Hepatic stellate cell (primary cell): ENCODE measurements at regions not wholly inside any gene's neighbourhood (a gene's known extent, or its start where the extent isn't known, plus 50 kb on each side); places are given as distances from the start of the nearest gene placed in this dataset.

Experiments used
- DNase-seq: peaks from one replicate; pipeline ENCODE4 v3.0.0; 2011; ENCODE audit warnings: low spot score

DNA sequence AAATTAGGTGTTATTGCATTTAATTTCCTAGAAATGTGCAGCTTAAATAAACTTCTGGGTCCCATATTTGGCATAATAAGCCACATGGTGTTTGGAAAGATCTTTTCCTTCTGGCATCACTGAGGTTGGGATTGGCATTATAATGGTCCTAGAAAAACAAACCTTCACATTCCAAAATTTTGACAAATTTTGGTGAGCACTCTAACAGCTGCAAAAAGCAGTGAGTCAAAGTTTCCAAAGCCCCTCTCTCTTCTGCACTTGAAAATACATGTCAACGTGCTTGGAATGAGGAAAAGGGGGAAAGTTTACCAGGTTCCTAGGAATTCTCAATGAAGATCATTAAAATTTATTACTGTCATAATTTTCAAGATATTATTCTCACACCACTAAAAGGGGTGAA lies 77.8 kb upstream of the STK17B start:
- DNase-seq, result no peak

DNA sequence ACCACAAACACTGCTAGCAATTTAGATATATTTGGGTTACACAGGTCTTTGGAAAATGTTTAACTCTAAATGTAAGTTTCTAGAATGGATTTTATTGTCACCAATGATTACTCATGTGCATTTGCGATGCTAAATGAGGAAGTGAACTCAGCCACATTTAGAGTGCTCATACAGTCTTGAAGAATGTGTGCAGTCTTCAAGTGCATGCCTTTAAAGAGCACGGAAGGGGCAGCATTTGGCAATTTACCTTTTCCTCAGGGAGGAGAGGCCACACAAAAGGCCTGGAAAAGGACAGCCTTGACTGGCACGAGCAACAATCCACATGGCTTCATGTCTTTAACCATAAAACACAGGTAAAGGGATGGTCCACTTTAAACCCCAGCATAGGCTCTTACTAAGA lies 78.5 kb upstream of the STK17B start:
- DNase-seq, result no peak

DNA sequence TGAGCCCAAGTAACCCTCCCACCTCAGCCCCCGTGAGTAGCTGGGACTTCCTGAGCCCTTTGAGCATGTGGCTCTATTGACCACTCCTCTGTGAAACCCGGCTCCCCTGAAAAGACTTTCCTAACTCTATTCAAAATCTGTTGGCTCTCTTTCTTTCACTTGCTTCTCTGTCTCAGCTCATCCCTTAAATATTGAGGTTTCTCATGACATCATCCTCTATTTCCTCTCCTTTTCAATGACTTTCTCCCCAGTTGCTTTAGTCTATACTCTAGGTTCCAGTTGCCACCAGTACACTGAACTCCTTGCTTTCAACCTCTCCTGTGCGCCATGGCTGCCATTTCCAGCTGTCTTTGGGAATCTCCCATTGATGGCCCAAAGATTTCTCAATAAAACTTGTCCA lies 79.8 kb upstream of the STK17B start:
- no peak for DNase-seq

DNA sequence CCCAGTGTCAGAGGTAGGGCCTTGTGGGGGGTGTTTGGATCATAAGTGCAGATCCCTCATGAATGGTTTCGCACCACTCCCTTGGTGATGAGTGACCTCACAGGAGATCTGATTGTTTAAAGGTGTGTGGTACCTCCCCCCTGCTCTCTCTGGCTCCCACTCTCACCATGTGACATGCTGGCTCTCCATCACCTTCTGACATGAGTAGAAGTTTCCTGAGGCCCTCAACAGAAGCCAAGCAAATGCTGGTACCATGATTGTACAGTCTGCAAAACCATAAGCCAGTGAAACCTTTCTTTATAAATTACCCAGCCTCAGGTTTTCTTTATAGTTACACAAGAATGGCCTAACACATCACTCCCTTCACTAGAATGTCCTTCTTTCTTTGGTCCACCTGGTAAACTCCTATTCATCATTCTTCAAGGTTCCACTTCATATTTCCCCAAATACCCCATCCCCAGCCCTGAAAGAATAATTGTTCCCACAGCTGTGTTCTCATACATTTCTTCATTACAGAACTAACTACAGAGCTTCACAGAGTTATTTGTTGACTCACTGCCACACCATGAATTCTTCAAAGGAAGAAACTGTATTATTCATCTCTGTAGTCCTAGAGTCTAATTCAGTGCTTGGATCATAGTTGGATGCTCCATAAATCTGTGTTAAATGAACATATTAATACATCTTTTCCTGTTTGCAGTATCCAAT lies 81.2 kb upstream of the STK17B start:
- no peak for DNase-seq

DNA sequence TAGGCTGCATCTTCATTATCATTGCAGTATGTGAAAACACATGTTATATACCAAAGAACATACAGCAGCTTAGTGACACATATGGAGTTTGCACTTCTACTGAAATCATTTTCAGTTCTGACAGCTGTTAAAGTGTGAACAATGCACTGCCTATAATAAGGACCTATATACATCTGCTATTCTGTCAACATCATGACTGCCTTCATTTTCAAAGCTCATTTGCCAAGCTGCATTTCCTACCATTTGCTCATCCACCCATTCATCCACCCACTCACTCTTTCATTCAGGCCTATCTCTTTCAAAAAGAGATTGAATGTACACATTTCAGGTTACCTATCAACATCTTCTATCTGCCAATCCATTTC lies 81.7 kb upstream of the STK17B start:
- no peak for DNase-seq

DNA sequence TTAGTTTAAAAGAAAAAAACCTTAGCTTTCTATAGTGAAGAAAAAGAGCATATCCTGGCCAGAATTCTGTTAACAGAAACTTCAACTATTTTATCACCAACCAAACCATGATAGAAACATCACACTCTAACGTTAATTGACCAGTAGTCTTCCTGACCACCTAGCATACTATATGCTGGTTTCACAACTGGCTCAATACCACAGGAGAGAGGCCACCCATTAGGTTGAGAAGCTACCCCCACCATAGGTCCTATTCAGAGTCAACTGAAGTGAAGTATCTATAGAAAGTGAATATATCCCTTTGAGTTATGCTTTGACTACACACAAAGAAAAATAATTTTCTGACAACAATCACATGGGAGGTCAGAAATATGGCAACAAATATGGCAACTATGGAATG lies 85.2 kb upstream of the STK17B start:
- DNase-seq, result no peak

DNA sequence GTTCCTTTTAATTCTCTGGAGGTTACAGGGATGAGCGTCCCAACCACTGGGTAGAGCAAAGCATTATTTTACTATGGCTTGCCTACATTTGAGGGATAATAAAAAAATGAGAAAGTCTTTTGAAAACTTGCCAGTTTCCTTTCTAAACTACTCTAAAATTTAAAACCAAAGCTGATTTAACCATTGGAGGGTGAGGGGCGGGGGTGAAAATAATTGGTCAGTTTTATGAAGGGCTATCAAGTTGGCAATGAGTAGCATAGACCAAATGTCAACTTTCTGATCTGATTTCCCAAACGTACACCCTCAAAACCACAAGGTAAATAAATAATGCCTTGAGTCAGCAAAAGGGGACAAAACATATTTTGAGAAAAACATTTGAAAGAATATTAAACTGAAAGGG lies 85.7 kb upstream of the STK17B start:
- no peak for DNase-seq

DNA sequence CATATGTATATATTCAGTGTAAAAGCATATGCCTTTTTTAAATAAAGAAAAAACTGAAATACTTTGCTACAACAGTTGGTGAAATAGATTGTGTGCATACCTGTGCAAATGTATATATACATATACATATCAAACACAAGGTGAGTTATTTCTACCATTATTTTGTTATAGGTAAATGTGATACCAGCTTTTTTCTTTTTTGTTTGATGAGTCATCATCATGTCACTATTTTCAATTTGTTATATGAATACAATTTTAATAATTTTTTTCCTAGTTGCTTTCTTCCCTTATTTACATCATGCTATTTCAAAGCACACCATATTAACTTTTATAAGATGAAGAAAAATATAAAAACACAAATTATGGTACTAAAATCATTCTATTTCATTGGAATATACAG lies 87.0 kb upstream of the STK17B start:
- no peak for DNase-seq

DNA sequence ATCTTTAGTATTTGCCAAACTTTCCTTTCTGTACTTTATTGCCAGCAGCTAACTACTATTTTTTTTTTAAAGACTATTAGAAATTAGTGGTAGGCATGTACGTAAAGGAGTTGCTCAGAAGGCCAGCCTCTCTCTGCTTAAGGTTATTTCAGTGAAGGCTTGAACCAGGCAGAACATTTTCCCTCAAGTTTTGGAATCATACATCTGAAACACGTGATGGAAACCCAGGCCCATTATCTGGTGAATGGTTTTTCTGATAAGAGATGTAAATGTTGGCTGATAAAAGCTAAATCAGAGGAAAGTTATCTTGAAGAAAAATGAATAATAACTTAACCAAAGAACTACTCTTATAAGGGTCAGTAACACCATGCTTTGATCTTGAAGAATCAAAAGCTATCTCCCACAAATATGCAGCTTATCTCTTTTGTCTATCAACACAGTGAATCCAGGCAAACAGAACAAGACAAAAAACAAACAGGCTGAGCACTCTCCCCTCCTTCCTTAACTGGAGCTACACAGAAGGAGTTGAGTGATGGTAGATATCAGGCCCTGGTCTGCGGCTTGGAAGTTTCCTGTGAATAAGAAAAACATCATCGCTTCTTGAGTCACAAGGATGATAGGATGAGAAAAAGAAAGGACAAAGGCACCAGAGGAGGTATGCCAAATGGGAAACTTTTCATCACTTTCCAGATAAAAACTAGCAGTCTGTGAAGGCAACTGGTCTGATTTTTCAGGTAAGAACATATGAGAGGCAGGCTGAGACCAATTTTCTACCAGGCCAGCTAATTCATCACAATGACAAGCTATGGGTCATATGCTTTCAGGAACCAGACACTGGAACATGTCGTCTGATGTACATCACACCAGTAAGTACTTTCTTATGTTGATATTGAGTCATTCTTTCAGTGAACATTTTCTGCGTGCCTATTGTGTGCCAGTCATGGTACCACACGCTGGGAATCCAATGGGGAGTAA lies 88.4 kb upstream of the STK17B start:
- DNase-seq, result no peak

DNA sequence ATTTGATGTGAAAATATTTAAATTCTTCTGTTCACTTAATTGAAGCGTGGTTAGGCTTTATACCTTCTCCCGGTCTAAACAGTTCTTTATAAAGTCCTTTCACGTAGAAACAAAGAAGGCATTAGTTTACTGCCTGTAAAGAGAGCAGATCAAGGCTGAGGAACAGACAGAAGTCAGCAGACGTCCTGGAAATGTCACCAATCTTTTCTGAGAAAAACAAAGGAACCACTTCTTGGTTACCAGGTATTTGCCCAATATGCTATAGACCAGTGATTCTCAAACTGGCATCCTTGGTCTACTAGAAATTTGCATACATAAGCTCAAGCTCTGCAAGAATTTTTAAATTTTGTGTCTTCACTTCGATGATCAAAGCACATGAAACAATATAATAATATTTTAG lies 89.2 kb upstream of the STK17B start:
- DNase-seq, result no peak

DNA sequence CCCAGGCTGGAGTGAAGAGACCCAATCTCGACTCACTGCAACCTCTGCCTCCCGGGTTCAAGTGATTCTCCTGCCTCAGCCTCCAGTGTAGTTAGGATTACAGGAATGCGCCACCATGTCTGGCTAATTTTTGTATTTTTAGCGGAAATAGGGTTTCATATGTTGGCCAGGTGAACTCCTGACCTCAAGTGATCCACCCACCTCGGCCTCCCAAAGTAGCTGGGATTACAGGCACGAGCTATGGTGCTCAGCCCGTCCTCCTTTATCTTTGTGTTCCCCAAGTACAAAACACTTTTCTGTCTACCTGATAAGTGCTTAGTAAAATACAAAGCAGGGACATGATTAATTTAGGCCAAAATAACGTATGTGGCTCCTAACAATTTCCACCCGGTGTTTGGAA lies 91.2 kb upstream of the STK17B start:
- DNase-seq, result no peak

DNA sequence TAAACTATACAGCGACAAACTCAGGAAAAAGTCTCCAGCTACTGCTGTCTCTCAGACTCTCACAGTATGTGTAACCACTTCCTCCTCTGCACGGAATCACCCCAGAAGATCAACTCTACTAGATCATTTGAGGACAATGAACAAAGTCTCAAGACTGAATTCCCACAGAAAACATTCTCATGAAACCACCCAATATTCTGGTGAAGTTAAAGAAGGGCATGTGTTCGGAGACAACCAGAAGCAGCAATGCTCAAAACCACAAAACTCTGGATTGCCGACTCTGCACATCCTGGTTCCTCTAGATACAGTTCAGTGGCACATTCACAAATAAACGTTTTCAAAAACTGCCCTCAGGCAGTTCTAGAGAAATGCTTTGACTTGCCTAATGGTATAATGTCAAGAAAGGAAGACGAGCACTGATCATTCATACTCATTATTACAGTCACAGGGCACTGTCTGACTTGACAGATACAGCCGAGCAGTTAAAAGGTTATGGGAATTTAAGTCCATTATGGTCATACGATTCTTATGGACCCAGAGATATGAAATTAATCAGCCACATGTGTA lies 91.9 kb upstream of the STK17B start:
- no peak for DNase-seq

DNA sequence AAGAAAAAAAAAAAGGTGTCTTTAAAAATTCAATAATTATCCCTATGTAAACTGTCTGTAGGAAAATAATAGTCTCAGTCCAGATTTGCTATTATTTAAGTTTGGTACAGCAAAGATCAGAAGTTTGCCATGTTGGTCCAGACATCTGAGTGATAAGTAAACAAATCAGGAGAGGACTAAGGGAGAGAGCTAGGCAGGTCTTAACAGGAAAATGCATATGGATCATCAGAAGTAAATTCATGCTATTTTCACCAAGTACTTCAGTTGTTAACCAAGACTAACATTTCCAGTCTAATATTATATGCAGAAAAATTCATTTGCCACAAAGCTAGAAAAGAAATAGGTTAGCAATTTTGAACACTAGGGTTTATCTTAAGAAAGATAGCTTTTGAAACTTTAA lies 95.0 kb upstream of the STK17B start:
- DNase-seq, result no peak

DNA sequence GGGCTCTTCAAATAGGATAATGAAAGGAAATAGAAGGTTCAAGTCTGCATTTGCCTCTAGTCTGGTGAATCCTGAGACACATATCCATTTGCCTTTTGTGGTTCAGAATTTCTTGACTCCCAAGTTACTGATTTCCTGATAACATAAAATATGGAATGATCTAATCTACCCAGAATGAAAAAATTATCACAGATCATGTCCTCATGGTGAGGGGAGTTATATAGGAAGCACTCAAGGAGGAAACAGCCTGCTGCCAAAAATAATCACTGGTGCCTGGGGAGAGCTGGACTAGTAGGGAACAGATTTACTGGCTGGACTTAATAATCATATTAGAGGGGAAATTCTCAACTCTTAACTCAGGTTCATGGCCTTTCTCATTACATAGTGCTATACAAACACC lies 95.5 kb upstream of the STK17B start:
- DNase-seq, result no peak

DNA sequence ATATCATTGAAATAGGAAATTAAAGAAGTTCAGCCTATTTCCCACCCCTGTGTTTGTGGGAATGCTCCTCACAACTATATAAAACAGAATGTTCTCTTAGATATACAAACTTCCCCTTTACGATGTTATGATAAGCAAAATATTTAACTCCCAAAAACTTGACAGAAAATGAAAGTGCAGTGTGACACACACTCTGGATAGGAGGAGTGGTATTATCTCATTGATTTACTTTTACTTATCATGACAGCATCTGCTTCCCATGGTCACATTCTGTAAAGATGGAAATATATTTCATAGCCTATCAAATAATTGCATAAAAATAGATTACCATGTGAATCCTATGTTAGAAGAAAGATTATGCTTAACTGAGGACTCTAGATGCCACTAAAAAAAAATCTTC lies 96.6 kb upstream of the STK17B start:
- no peak for DNase-seq

DNA sequence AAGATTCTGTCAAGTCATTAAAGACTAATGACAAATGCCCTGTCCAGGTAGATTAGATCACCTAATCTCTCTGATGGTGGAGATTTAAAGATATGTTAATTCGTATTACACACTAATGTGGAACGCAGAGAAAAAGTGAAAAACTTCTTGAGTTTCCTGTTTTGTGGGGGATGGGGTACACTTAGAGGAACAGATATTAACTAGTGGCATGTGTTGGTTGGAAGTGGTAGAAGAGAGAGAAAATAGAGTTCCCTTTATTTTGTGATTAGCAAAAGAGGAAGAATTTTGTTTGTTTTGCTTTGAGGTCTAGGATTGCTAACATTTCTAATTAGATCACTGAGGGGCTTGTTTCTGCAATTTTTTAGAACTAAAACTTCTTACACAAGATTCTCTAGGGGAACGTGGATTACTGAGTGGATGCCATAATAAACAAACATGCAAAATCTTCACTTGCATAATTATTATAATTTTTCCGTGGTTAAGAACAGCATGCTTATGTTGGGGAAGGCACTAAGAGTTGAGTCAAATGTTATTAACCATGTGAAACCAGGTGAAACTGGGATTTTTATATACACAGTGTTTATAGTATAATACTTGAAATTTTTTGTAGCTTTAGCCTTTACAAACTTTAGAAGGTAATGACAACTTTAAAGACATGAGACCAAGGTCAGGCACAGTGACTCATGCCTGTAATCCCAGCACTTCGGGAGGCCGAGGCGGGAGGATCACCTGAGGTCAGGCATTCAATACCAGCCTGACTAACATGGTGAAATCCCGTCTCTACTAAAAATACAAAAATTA lies 97.4 kb upstream of the STK17B start:
- DNase-seq, result no peak

DNA sequence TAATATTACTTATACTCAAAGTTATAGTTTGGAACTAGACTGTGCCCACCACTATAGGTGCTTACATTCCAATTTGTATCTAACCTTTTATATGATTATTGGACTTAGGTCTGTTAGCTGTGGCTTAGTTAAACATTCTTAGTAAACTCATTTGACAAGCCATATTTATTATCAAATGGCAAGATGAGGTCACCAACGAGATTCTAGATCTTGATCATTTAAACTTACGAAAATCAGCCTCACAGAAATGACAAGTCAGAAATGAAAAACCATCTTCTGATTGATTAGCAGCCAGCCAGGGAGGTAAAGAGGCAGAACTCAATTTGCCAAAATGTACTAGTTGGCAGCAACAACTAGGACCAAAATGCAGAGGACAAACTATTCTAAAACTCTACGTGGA lies 100.4 kb upstream of the STK17B start:
- no peak for DNase-seq

DNA sequence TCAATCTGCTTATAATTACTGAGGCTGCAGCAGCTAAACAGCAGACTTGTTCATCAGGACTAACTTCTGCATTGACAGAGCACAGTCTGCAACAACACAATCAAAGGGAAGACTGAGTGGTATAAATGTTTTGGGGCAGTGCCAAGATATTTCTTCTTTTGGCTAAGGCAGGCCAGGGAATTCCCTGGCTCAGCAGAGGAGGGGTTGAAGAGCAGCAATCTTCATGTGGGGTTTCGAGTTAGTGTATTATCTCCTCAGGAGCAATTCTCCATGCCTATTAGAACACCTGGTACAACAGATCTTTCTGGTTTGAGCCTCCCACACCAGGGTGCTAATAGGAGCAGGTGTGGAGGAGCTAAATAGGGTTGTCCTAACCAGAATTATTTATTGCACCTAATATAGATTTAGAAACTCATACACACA lies 103.0 kb upstream of the STK17B start:
- no peak for DNase-seq

DNA sequence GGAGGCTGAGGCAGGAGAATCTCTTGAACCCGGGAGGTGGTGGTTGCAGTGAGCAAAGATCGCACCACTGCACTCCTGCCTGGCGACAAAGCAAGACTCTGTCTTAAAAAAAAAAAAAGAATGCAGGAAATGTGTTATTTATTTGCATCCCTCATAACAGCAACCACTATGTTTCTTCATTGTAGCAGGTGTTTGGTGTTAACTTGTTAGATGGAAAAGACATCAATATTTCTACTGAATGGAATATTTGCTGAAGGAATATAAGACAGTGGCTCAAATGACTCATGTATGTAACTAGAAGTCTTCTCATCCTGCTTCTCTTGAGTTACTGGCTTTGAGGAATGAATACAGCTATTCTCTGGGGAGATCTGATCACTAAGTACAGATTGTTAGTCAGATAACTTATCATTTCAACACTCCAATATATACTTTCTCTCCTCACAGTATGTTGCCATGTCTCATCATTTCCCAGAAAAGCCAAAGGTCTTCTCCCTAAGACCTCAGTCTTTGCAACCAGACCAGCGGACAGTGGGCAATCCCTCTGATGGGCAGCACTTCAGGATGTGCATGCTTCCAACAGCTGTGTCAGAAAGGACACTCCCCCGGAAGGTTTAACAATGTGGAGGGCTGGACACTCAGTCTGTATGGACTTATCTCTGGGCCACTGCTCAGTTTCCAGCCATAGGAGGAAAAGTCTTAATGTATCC lies 104.4 kb upstream of the STK17B start:
- DNase-seq, result no peak

DNA sequence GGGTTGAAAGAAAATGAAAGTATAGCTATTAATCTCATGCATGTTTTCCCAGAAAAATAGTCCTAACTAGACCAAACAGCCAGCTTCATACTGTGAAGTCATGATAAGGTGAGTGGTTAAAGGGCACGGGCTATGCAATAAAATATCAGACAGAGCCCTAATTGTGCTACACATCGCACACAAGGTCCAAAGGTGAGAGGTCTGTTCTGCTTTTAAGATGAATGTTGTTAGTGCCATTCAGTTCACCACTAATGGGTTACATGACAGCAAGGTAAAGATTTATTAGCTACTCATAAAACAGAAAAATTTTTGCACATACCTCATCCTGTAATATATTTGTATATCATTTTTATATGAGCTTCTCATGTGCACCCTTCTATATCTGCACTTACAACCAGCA lies 105.0 kb upstream of the STK17B start:
- no peak for DNase-seq

DNA sequence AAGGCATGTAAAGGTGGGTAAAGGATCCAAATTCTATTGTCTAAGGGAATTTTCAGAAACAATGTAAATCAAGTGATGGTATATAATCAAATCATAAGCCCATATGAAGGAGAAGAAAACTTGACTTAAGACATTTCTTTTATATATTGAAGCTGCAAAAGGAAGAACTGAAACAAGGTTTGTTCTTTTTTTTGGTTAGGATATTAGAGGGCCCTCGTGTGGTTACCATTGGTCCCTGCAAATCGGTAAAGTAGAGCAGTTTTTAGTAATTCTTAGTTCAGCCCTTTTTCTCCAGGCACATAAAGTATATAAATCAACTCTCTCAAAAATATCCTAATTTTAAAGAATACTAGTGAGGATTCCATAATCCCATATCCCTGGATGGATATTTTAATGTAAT lies 105.6 kb upstream of the STK17B start:
- no peak for DNase-seq

DNA sequence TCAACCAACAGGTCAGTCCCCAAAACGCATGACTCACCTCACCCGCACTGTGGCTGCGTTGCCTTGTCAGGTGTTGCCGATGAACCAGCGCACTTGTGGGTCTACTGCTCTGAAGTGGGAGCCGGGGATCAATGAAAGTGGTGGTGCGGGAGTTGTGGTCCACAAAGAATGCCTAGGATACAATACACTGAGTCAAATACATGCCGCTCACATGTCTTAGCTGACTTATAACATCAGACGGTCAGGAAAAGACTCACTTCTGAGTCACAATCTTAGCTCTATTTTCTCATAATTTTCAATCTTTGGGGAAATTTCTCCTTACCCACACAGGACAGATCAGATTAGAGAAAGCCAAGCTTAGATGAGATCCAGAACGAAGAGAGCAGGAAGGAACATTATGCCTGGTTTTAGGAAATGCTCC lies 107.1 kb upstream of the STK17B start:
- peak; percentile 50 for DNase-seq
